ENCODE measurements at regions not wholly inside any gene's neighbourhood (a gene's known extent, or its start where the extent isn't known, plus 50 kb on each side); places are given as distances from the start of the nearest gene placed in this dataset.

GRCh38 chr13:67440236-67440975, 210.3 kb upstream of the PCDH9 start:
- TF ChIP-seq NFIC (IDR thresholded peaks at IDR 0.05) (no peak), FOXM1 (IDR thresholded peaks at IDR 0.05; ENCODE audit: borderline replicate concordance, low read depth) (no peak), RAD21 (IDR thresholded peaks at IDR 0.05; ENCODE audit: low read depth) (no peak), REST (IDR thresholded peaks at IDR 0.05; ENCODE audit: low read depth) (no peak), MAX (IDR thresholded peaks at IDR 0.05) (no peak), TAF1 (IDR thresholded peaks at IDR 0.05; ENCODE audit: low read depth) (no peak), TEAD4 (IDR thresholded peaks at IDR 0.05) (no peak), TCF12 (IDR thresholded peaks at IDR 0.05; ENCODE audit: low read depth) (no peak), CEBPB (IDR thresholded peaks at IDR 0.05) (no peak), YY1 (IDR thresholded peaks at IDR 0.05; ENCODE audit: low read depth) (no peak)

- no peak for TF ChIP-seq YY1 (IDR thresholded peaks at IDR 0.05; ENCODE audit: low read depth)
- TF ChIP-seq EGR1 (IDR thresholded peaks at IDR 0.05), result no peak
- TF ChIP-seq CREB1 (IDR thresholded peaks at IDR 0.05; ENCODE audit: low read depth), result no peak
- TF ChIP-seq RAD21 (IDR thresholded peaks at IDR 0.05; ENCODE audit: low read depth), result no peak
- no peak for TF ChIP-seq EP300 (IDR thresholded peaks at IDR 0.05; ENCODE audit: borderline replicate concordance)
- TF ChIP-seq MAX (IDR thresholded peaks at IDR 0.05), result no peak
- TF ChIP-seq TAF1 (IDR thresholded peaks at IDR 0.05; ENCODE audit: low read depth), result no peak
- no peak for TF ChIP-seq FOXM1 (IDR thresholded peaks at IDR 0.05; ENCODE audit: borderline replicate concordance, low read depth)
- TF ChIP-seq ZBTB7A (IDR thresholded peaks at IDR 0.05; ENCODE audit: low read depth), result no peak
- TF ChIP-seq CEBPB (IDR thresholded peaks at IDR 0.05), result no peak
- TF ChIP-seq USF1 (IDR thresholded peaks at IDR 0.05), result no peak
- no peak for TF ChIP-seq TCF12 (IDR thresholded peaks at IDR 0.05; ENCODE audit: low read depth)
- no peak for TF ChIP-seq TEAD4 (IDR thresholded peaks at IDR 0.05)
- TF ChIP-seq REST (IDR thresholded peaks at IDR 0.05; ENCODE audit: low read depth), result no peak
Measured at GRCh38 chr13:67439365-67439764, 209.2 kb upstream of the PCDH9 start.

GRCh38 chr13:67438465-67438864, 208.3 kb upstream of the PCDH9 start:
- no peak for TF ChIP-seq USF1 (IDR thresholded peaks at IDR 0.05)
- peak; percentile 66 for TF ChIP-seq RAD21 (IDR thresholded peaks at IDR 0.05; ENCODE audit: low read depth)

GRCh38 chr13:67437244-67437643, 207.1 kb upstream of the PCDH9 start:
- TF ChIP-seq EGR1 (IDR thresholded peaks at IDR 0.05), result no peak

- TF ChIP-seq NFIC (IDR thresholded peaks at IDR 0.05) (no peak), TAF1 (IDR thresholded peaks at IDR 0.05; ENCODE audit: low read depth) (no peak), CREB1 (IDR thresholded peaks at IDR 0.05; ENCODE audit: low read depth) (no peak), USF1 (IDR thresholded peaks at IDR 0.05) (no peak), TCF12 (IDR thresholded peaks at IDR 0.05; ENCODE audit: low read depth) (no peak), EGR1 (IDR thresholded peaks at IDR 0.05) (no peak), RAD21 (IDR thresholded peaks at IDR 0.05; ENCODE audit: low read depth) (no peak), TEAD4 (IDR thresholded peaks at IDR 0.05) (no peak), FOXM1 (IDR thresholded peaks at IDR 0.05; ENCODE audit: borderline replicate concordance, low read depth) (no peak), CEBPB (IDR thresholded peaks at IDR 0.05) (no peak), YY1 (IDR thresholded peaks at IDR 0.05; ENCODE audit: low read depth) (no peak), REST (IDR thresholded peaks at IDR 0.05; ENCODE audit: low read depth) (no peak), EP300 (IDR thresholded peaks at IDR 0.05; ENCODE audit: borderline replicate concordance) (no peak), ZBTB7A (IDR thresholded peaks at IDR 0.05; ENCODE audit: low read depth) (no peak), MAX (IDR thresholded peaks at IDR 0.05) (no peak)
Measured at GRCh38 chr13:67421475-67421874, 191.3 kb upstream of the PCDH9 start.
